ENCODE measurements at regions not wholly inside any gene's neighbourhood (a gene's known extent, or its start where the extent isn't known, plus 50 kb on each side); places are given as distances from the start of the nearest gene placed in this dataset.

DNA sequence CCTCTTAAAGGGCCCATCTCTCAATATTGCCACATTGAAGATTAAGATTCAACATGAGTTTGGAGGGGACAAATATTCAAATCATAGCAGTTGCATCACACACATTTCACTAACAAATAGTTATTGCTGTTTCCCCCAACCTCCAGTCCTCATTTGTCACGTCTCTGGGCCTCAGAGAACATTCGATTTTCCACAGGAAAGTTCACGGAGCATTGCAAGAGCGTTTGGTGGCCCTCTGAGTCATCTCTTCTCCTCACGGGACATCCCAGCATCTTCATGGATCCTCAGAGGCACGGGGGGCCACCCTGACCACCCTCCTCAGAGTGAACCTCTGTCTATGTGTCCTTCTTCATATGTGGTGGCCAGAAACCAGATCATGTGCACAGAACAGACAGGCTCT, 50.3 kb upstream of the CHST15 start:
- H3K4me3 ChIP-seq (replicated peaks in 1 of 2; ENCODE audit: low read depth in 2 of 2, low read length in 2 of 2) = no peak overlapping the region
- DNase-seq (ENCODE audit: low read depth in 2 of 2) = no peak
- TF ChIP-seq, protein P1, sequence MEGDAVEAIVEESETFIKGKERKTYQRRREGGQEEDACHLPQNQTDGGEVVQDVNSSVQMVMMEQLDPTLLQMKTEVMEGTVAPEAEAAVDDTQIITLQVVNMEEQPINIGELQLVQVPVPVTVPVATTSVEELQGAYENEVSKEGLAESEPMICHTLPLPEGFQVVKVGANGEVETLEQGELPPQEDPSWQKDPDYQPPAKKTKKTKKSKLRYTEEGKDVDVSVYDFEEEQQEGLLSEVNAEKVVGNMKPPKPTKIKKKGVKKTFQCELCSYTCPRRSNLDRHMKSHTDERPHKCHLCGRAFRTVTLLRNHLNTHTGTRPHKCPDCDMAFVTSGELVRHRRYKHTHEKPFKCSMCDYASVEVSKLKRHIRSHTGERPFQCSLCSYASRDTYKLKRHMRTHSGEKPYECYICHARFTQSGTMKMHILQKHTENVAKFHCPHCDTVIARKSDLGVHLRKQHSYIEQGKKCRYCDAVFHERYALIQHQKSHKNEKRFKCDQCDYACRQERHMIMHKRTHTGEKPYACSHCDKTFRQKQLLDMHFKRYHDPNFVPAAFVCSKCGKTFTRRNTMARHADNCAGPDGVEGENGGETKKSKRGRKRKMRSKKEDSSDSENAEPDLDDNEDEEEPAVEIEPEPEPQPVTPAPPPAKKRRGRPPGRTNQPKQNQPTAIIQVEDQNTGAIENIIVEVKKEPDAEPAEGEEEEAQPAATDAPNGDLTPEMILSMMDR (IDR thresholded peaks at IDR 0.05; ENCODE audit: low read depth, low read length) = no peak
